ENCODE measurements at regions not wholly inside any gene's neighbourhood (a gene's known extent, or its start where the extent isn't known, plus 50 kb on each side); places are given as distances from the start of the nearest gene placed in this dataset.

DNA sequence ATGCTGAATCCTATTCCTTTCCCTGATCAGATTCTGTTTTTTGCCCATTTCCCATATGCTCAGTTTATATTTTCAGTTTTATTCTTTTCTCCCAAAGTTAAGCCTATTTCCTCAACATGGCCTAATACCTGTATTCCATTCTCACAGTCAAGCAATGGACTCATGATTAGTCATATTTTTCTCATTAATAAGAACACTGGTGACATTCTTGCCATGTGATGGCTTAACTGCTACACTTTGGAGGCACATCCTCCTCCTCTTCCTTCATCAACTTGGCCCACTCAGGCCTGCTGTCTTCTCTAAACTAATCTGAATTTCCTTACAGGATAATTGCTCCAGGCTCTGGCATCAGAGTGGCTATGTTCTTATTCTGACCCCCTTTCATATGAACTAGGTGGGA is 679.2 kb downstream of the NYAP2 start:
- Histone ChIP-seq H3K36me3 (replicated peaks in 1 of 2) (no peaks in the 10 kb centered on the region), H3K27ac (no peak overlapping the region)

DNA sequence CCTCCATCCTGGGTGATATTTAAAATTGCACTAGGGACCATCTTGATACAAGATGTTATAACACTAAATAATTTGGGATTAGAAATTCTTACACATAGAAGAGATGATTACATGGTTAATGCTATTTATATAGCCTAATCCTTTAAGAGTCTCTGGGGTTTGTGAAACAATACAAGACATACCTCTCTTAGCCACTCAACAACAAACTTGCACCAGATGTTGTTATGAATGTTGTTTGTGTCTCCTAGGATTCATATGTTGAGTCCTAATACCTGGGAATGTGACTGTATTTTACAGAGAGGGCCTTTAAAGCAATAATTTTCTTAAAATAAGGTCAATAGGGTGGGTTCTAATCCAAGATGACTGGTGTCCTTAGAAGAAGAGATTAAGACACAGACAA is 678.3 kb downstream of the NYAP2 start:
- H3K27me3 ChIP-seq = no peaks in the 10 kb centered on the region
- intact Hi-C loops (cut with DNase I) = no loop called here

More for the DNA sequence above, 679.2 kb downstream of the NYAP2 start:
- no peaks in the 10 kb centered on the region for H3K27me3 ChIP-seq
- intact Hi-C loops (cut with DNase I) = no loop called here
- no peak for DNase-seq
- no peak overlapping the region for H3K4me3 ChIP-seq
- no peaks in the 10 kb centered on the region for H3K9me3 ChIP-seq (replicated peaks in 1 of 3)
- TF ChIP-seq POLR2A (IDR thresholded peaks at IDR 0.05) = no peak
- H3K4me1 ChIP-seq (replicated peaks in 1 of 2) = no peaks in the 10 kb centered on the region

DNA sequence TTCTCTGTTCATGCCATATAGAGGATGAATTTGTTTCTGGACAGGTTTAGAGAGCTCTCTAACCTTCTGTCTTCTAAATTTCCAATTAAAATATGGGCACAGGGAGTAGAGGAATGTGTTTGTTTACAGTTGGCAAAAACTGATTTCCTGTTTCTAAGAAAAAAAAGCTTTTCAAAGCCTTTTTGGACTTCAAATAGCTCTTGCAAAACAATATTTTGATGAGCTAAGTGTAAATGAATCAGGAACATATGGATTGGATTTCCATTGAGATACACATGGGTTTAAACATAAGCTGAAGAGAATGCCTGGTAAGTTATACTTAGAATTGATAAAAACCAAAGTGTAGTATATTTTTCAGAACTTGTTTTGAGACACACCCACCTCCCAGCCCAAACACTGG is 677.5 kb downstream of the NYAP2 start:
- intact Hi-C loops (cut with DNase I) = no loop called here
- H3K9me3 ChIP-seq (replicated peaks in 1 of 3) = no peaks in the 10 kb centered on the region
- TF ChIP-seq POLR2A (IDR thresholded peaks at IDR 0.05) = no peak
- TF ChIP-seq, protein P1, sequence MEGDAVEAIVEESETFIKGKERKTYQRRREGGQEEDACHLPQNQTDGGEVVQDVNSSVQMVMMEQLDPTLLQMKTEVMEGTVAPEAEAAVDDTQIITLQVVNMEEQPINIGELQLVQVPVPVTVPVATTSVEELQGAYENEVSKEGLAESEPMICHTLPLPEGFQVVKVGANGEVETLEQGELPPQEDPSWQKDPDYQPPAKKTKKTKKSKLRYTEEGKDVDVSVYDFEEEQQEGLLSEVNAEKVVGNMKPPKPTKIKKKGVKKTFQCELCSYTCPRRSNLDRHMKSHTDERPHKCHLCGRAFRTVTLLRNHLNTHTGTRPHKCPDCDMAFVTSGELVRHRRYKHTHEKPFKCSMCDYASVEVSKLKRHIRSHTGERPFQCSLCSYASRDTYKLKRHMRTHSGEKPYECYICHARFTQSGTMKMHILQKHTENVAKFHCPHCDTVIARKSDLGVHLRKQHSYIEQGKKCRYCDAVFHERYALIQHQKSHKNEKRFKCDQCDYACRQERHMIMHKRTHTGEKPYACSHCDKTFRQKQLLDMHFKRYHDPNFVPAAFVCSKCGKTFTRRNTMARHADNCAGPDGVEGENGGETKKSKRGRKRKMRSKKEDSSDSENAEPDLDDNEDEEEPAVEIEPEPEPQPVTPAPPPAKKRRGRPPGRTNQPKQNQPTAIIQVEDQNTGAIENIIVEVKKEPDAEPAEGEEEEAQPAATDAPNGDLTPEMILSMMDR (IDR thresholded peaks at IDR 0.05) = no peak

More for the DNA sequence above, 678.3 kb downstream of the NYAP2 start:
- Histone ChIP-seq H3K4me1 (replicated peaks in 1 of 2) (no peaks in the 10 kb centered on the region), H3K27ac (no peak overlapping the region), H3K4me3 (no peak overlapping the region), H3K9me3 (replicated peaks in 1 of 3) (no peaks in the 10 kb centered on the region), H3K36me3 (replicated peaks in 1 of 2) (no peaks in the 10 kb centered on the region)
- TF ChIP-seq, protein P1 (IDR thresholded peaks at IDR 0.05) = no peak
- TF ChIP-seq POLR2A (IDR thresholded peaks at IDR 0.05) = no peak
- no peak for DNase-seq

DNA sequence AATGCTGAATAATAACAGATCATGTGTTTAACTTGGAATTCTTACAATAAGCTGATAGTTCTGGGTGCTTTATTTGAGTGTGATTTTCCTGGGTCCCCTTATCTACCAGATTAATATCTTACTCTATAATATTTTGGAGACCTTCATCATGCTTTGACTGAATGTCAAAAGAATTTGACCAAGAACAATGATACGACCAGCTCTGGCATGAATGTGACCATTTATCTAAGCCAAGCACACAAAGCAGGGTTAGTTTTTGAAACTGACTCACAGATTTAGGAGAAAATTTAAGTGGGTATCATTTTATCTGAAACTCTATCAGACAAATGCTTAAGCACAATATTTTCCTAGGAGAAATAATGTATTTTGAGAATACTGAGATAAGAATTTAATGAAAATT is 677.0 kb downstream of the NYAP2 start:
- Histone ChIP-seq H3K4me3 (no peak overlapping the region), H3K4me1 (replicated peaks in 1 of 2) (no peaks in the 10 kb centered on the region), H3K9me3 (replicated peaks in 1 of 3) (no peaks in the 10 kb centered on the region), H3K36me3 (replicated peaks in 1 of 2) (no peaks in the 10 kb centered on the region), H3K27ac (no peak overlapping the region), H3K27me3 (no peaks in the 10 kb centered on the region)
- WGBS, 4 donors = 35 to 49% (median 42%) methylated on average over 1 of the region's 1 CpG
- no peak for DNase-seq
- TF ChIP-seq, protein P1 (IDR thresholded peaks at IDR 0.05) = no peak
- TF ChIP-seq POLR2A (IDR thresholded peaks at IDR 0.05) = no peak
- intact Hi-C loops (cut with DNase I) = no loop called here

More for the DNA sequence above, 677.5 kb downstream of the NYAP2 start:
- H3K4me3 ChIP-seq = no peak overlapping the region
- no peak overlapping the region for H3K27ac ChIP-seq
- H3K4me1 ChIP-seq (replicated peaks in 1 of 2) = no peaks in the 10 kb centered on the region
- H3K27me3 ChIP-seq = no peaks in the 10 kb centered on the region
- no peak for DNase-seq
- H3K36me3 ChIP-seq (replicated peaks in 1 of 2) = no peaks in the 10 kb centered on the region

DNA sequence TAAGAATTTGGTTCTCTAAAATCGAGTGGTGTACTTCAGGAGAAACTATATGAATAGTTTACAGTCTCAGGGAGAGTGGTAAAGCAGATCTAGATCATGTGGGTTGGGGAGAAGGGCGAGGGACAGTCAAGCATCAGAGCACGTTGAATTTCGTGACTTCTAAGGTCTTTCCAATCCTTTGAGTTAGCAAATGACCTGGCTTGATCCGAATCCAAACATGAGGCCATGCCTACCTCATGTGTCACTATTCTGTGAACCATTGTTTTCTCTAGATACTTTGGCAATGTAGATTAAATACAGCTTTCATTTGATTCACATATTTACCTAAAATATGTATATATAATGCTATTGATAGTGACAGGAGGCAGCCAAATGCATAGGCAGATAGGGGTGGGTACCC is 674.9 kb downstream of the NYAP2 start:
- no peak overlapping the region for H3K27ac ChIP-seq
- TF ChIP-seq, protein P1 (IDR thresholded peaks at IDR 0.05) = no peak
- TF ChIP-seq POLR2A (IDR thresholded peaks at IDR 0.05) = no peak
- intact Hi-C loops (cut with DNase I) = no loop called here
- no peaks in the 10 kb centered on the region for H3K27me3 ChIP-seq
- H3K4me1 ChIP-seq (replicated peaks in 1 of 2) = no peaks in the 10 kb centered on the region
- H3K9me3 ChIP-seq (replicated peaks in 1 of 3) = no peaks in the 10 kb centered on the region
- no peak overlapping the region for H3K4me3 ChIP-seq
- no peak for DNase-seq
- no peaks in the 10 kb centered on the region for H3K36me3 ChIP-seq (replicated peaks in 1 of 2)
- 77 to 85% (median 82%) methylated on average over 5 of the region's 5 CpGs for WGBS, 4 donors
